LNCAP (cell line): ENCODE measurements at regions not wholly inside any gene's neighbourhood (a gene's known extent, or its start where the extent isn't known, plus 50 kb on each side); places are given as distances from the start of the nearest gene placed in this dataset.

Experiments
- TF ChIP-seq, protein P1 (sequence below): fragments of 450-650 bp; IDR thresholded peaks from 2 replicates; pipeline ENCODE4 v1.5.1; 2017; ENCODE audit warnings: mild to moderate bottlenecking

GRCh38 chr9:102253099-102253498 is 514.7 kb upstream of the GRIN3A start:
- TF ChIP-seq, protein P1, sequence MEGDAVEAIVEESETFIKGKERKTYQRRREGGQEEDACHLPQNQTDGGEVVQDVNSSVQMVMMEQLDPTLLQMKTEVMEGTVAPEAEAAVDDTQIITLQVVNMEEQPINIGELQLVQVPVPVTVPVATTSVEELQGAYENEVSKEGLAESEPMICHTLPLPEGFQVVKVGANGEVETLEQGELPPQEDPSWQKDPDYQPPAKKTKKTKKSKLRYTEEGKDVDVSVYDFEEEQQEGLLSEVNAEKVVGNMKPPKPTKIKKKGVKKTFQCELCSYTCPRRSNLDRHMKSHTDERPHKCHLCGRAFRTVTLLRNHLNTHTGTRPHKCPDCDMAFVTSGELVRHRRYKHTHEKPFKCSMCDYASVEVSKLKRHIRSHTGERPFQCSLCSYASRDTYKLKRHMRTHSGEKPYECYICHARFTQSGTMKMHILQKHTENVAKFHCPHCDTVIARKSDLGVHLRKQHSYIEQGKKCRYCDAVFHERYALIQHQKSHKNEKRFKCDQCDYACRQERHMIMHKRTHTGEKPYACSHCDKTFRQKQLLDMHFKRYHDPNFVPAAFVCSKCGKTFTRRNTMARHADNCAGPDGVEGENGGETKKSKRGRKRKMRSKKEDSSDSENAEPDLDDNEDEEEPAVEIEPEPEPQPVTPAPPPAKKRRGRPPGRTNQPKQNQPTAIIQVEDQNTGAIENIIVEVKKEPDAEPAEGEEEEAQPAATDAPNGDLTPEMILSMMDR: no peak

- TF ChIP-seq, protein P1: no peak
Observed at GRCh38 chr9:102244916-102245315, 506.5 kb upstream of the GRIN3A start.

GRCh38 chr9:102237520-102237919 is 499.1 kb upstream of the GRIN3A start:
- TF ChIP-seq, protein P1: no peak

DNA sequence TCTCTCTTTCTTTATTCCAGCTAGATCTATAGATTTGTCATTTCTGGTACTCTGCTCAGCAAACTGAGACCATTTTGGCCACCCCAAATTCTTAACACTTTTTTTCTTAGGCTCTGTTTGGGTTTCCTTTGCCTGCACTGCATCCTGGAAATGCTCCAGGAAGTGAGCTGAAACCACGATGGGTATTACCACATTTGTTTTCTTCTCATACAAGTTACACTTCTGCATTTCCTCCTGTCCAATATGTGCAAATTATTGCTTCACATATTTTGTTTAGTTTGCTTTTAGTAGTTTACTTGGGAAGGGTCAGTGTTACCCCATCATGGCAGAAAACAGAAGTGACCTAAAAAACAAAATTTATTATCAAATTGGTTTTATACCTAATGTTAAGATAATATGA is 498.6 kb upstream of the GRIN3A start:
- TF ChIP-seq, protein P1: no peak

GRCh38 chr9:102225841-102226441 is 487.5 kb upstream of the GRIN3A start:
- TF ChIP-seq, protein P1: no peak

DNA sequence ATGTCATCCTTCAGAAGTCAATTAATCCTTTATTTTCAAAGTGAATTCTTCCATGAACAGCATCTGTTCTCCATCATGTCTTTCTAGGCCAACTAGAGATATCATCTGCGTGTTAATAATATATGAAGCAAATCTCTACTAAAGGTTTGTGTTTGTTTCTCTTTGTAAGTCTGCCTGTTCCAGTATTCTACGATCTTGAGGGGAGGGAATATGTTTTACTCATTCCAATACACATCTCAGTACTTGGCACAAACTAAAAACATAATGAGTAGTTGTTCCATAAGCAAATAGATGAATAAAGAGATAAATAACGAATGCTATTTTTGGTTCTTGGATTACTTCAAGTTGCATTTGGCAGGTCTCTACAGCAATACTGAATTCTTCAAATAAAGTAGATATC is 470.7 kb upstream of the GRIN3A start:
- TF ChIP-seq, protein P1: no peak

- TF ChIP-seq, protein P1: no peak
Observed at GRCh38 chr9:102206432-102206831, 468.0 kb upstream of the GRIN3A start.

- TF ChIP-seq, protein P1: no peak
Observed at GRCh38 chr9:102205251-102205650, 466.8 kb upstream of the GRIN3A start.
